Stimulated activated CD4-positive, alpha-beta T cell treated with anti-CD3 and anti-CD28 coated beads, Interleukin-1b, Interleukin-23, amount 100 ng/mL, for 4 hours (primary cell): ENCODE measurements at regions not wholly inside any gene's neighbourhood (a gene's known extent, or its start where the extent isn't known, plus 50 kb on each side); places are given as distances from the start of the nearest gene placed in this dataset.

Experiments
- DNase-seq, 2 donors: peaks; one replicate each; pipeline ENCODE4 v3.0.0-alpha.2; 2020; ENCODE audit warnings: low read depth in 2 of 2

- DNase-seq, result no peak
Measured at GRCh38 chr16:8519179-8519578, 71.1 kb downstream of the TMEM114 start.

GRCh38 chr16:8517280-8517679, 73.0 kb downstream of the TMEM114 start:
- no peak for DNase-seq

GRCh38 chr16:8516471-8516870, 73.8 kb downstream of the TMEM114 start:
- no peak for DNase-seq

DNA sequence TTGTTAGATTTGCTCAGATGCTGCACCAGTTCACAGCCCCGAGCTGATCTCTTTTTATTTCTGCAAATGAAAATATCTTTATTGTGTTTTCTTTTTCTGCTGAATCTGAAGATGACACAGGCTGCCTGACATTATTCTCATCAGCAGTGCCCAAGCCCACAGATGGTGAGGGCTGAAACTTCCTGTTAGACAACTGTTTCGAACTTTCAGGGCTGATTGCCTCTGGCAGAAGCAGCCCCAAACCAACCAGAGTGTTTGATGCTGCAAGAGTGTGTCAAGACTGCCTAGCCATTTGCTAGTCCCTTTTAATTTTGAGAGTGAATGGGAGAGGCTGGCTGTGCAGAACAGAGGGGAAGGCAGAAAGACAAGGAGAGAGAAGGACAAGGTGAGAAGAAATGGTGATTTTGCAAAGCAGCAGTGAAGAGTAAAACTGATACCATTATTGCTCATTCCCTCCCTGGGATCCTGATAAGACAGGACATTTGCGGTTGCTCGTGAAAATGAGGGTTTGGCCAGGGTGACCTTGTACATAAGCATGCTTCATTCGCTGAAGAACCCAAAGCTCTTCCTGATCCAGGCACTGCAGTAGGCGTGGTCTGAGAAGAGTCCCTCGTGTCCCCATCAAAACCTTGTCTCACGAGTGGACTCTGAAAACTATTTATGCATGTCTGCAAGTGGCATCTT, 77.2 kb downstream of the TMEM114 start:
- no peak for DNase-seq

DNA sequence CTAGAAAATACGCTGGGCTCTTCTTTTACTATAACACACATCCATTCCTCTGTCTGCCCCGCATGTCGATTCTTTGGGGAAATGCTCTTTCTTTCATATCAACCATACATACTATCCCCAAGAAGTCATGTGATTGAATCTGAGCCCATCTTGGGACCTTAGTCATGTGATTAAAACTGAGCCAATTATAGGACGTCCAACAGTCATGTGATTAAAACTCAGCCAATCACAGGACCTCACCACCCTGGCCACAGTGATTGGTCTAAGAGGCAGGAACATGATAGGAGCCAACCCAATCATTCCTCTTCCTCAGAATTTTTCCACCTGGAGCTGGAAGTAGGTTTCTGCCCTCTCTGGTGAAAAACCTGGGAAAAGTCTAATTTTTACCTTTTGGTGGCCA, 78.8 kb downstream of the TMEM114 start:
- no peak for DNase-seq

- DNase-seq, result no peak
Measured at GRCh38 chr16:8510160-8510559, 80.2 kb downstream of the TMEM114 start.

- no peak for DNase-seq
Measured at GRCh38 chr16:8505327-8505991, 84.9 kb downstream of the TMEM114 start.

DNA sequence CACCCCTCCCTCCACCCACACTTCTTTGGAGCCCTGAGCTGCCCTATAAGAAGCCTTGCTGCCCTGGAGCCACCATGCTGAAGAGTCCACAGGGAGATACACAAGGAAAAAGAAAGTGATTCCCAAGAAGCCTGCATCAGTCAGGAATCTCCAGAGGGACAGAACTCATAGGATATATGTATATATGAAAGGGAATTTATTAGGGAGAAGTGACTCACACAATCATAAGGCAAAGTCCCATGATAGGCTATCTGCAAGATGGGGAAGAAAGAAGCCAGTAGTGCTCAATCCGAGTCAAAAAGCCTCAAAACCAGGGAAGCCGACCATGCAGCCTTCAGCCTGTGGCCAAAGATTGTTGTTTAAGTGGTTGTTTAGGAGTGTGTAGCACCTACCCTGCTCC, 87.9 kb downstream of the TMEM114 start:
- DNase-seq, result no peak

DNA sequence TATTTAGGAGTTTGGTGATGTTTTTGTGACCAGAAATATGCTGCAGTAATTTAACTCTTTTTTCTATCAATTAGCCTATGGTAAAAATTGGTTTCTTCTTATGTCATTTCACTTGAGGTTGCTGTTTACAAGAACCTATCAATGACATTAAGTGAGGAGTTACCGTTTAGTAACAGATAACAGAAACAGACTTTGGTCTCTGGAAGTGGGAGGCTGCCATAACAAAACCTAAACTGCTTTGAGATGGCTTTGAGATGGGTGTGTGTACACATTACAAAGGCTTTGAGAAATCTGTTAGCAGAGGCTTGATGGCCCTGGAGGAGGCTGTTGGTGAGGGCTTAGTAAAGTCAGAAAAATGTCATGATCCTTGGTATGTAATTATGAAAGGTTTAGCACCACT, 90.0 kb downstream of the TMEM114 start:
- DNase-seq, result no peak

DNA sequence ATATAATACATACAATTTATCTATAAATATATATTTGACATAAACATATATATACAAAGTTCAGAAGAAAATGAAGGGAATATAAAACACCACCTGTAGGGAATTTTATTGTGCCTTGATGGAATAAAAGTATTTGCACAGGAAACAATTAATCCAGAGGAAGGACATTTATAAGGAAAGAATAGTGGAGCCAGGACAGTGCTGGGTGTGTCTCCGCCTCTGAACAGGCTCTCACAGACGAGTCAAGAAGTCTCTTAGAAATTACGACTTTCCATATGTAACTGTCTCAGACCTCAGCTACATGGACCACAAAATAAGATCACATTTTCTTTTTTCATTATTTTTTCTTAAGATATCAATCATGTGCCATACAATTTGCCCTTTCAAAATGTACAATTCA, 93.9 kb downstream of the TMEM114 start:
- no peak for DNase-seq

- no peak for DNase-seq
Measured at GRCh38 chr16:8493972-8494371, 96.3 kb downstream of the TMEM114 start.

DNA sequence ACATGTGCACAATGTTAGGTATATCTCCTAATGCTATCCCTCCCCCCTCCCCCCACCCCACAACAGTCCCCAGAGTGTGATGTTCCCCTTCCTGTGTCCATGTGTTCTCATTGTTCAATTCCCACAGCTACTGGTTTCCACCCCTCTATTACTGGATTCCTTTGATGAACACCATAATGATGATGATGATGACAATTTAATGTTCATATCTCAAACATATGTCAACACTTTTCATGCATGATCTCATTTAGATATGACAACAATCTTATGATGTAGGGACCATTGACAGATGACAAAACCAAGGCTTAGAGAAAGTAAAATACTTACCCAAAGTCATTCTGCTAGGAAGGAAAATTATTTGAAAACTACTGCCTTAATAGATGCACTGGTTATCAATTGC, 97.6 kb downstream of the TMEM114 start:
- DNase-seq, result no peak

GRCh38 chr16:8489580-8489979, 100.7 kb downstream of the TMEM114 start:
- no peak for DNase-seq

DNA sequence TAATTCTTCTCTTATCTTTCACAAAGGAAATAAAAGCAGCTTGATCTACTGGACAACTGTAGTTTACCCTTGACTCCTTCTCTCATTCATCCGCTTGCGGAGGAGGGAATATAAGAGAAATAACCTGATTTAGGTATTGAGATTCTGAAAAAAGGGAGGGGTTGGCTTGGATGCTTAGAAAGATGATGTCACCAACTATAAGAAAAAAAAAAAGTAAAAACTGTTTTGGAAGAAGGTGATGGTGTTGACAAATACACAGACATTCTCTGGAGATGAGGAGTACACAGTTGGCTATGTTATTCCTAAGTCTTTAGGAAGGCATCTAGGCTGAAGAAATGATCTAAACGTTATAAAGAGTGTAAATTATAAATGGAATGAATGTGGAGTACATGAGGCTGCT, 103.3 kb downstream of the TMEM114 start:
- DNase-seq, result no peak

- DNase-seq, result no peak
Measured at GRCh38 chr16:8483396-8483795, 106.9 kb downstream of the TMEM114 start.

DNA sequence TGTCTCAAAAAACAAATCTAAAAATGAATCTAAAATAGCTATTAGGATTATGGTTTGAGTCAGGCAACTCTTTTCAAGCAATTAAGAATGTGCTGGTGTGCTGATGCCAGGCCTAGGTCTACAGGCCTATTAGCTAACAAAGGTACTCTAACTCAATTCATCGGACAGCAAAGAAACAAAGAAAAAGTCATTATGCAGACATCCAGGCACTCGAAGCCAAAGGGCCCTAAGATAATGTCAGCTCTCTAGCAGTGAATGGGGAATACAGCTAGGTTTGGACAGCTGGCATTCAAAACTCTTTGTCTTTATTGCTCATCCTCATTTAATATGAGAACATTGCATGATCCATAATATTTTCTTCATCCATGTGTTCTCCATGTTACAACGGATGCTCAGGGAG, 108.5 kb downstream of the TMEM114 start:
- DNase-seq, result no peak

DNA sequence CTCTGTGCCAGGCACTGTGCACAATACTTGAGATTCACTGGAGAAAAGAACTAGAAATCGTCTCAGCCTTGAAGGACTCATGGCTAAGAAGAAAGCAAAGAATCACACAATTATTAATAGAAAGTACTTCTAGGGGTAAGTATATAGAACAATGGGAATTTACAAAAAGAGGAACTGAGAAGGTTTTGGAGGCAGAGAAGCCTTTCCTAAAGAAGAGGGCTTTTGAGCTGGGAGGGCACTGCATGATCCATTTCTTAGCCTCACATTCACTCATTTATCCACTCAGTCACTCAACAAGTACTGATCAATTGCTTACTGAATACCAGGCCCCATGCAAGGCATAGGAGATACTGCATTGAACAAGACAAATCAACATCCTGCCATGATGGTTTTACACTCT, 113.5 kb downstream of the TMEM114 start:
- no peak for DNase-seq

DNA sequence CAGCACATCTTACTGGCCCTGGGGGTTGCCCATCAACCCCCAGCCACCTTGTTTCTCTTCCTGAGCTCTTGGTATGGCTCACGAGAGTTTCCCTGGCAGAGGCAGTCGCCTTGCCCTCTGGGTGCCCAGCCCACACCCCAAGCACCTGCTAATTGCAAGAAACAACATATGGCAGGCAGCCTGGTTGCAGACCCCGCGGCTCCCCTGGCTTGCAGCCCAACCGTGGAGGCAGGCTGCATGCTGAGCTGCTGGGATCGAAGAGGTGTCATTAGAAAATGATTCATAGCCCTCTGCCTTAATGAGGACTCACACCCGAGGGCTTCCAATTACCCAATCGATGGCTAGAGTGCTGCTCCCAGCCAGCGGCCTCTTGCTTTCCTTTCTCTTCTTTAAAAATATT, 115.7 kb downstream of the TMEM114 start:
- DNase-seq, result no peak

- DNase-seq, result no peak
Measured at GRCh38 chr16:8469102-8469778, 121.1 kb downstream of the TMEM114 start.

DNA sequence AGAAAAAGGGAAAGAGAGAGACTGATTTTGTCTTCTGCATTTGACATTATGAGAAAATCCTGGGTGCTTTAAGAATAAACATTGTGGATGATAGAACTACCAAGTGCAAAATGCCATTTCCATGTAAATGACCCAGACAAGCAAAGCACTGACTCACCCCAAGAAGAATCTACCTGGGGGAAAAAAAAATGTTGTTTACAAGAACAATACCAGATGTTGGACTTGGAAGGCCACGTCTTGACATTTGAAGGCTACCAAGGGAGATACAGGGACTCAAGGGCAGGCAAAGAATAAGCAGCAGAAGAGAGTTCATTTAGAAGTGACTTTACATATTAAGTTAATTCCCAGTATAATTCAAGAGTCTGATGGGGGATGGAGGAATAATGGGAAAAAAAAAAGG, 125.3 kb downstream of the TMEM114 start:
- DNase-seq, result no peak

DNA sequence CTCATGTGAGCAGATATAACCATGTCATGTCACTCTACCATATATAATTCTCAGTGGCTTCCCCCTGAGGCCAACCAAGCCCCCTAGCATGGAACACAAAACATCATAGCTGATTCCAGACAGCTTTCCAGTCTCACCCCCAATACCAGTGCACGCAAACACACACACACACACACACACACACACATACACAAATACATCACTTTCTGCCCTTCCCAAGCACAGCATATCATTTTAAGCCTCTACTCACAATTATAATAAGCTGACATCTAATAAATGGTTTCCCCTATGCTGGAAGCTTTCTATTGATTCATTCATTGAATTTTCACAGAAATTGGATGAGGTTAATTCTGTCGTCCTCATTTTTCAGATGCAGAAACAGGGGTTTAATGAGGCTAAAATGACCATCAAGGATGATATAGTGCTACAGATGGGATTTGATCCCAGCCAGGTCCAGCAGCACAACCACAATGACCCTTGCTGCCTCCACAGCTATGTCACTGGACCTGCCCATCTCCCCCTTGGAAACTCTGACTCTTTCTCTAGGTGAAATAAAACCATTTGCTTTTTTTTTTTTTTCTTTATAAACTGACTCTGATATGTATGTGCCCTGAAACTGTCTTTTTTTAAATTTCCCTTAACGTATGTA, 131.1 kb downstream of the TMEM114 start:
- no peak for DNase-seq

- no peak for DNase-seq
Measured at GRCh38 chr16:8458481-8459046, 131.7 kb downstream of the TMEM114 start.
